H1 (cell line): ENCODE measurements at regions not wholly inside any gene's neighbourhood (a gene's known extent, or its start where the extent isn't known, plus 50 kb on each side); places are given as distances from the start of the nearest gene placed in this dataset.

Experiments
- CTCF ChIA-PET: fragments of 300-600 bp; sonication (Branson Sonifier 250); formaldehyde crosslinking; loops from one replicate; lab custom pipeline; 2021; ENCODE audit not compliant: partially characterized antibody; lab: Charles Lee
- POLR2A ChIA-PET: fragments of 300-600 bp; sonication (Branson Sonifier 250); formaldehyde crosslinking; loops from one replicate; lab custom pipeline; 2021; ENCODE audit warnings: inconsistent platforms; ENCODE audit not compliant: partially characterized antibody; lab: Charles Lee
- DNase-seq, 2 experiments: peaks; one replicate each; pipeline versions ENCODE4 v3.0.0 to v3.0.0-alpha.2; 2010 to 2022; ENCODE audit warnings: low spot score in 2 of 2, low read depth in 1 of 2, mixed read lengths in 1 of 2
- FAIRE-seq: peaks from 2 replicates; lab custom pipeline; 2011; peaks lifted over from hg19 to GRCh38; lab: Jason Lieb, UNC
- H2AFZ ChIP-seq: 2 replicates; pipeline ENCODE4 v1.8.1; 2012; ENCODE audit warnings: low read length, inconsistent platforms
- H2AK5ac ChIP-seq: 2 replicates; pipeline ENCODE4 v1.6.1; 2013; ENCODE audit warnings: low read depth, low read length
- H2BK120ac ChIP-seq: replicated peaks from 2 replicates; pipeline ENCODE3; 2013; ENCODE audit warnings: low read depth, low read length, inconsistent platforms
- H2BK12ac ChIP-seq: 2 replicates; pipeline ENCODE4 v1.6.1; 2013; ENCODE audit warnings: low read depth, low read length
- H2BK15ac ChIP-seq: 2 replicates; pipeline ENCODE4 v1.6.1; 2013; ENCODE audit warnings: low read length
- H2BK20ac ChIP-seq: 2 replicates; pipeline ENCODE4 v1.6.1; 2013; ENCODE audit warnings: low read length
- H2BK5ac ChIP-seq: 2 replicates; pipeline ENCODE4 v1.6.1; 2013; ENCODE audit warnings: low read depth, low read length
- H3K14ac ChIP-seq: 2 replicates; pipeline ENCODE4 v1.6.1; 2013; ENCODE audit warnings: inconsistent platforms; ENCODE audit not compliant: insufficient read length
- H3K18ac ChIP-seq: 2 replicates; pipeline ENCODE4 v1.6.1; 2013; ENCODE audit warnings: low read length; ENCODE audit errors: extremely low read depth
- H3K23ac ChIP-seq: 2 replicates; pipeline ENCODE4 v1.6.1; 2013; ENCODE audit warnings: inconsistent platforms; ENCODE audit not compliant: insufficient read length
- H3K23me2 ChIP-seq: 2 replicates; pipeline ENCODE4 v1.6.1; 2013; ENCODE audit warnings: low read depth, low read length
- H3K27ac ChIP-seq: 2 replicates; pipeline ENCODE4 v1.6.1; 2011; ENCODE audit warnings: low read depth, low read length, inconsistent platforms
- H3K27me3 ChIP-seq, 4 experiments: replicated peaks in 1 of 4; 1 replicate in 1 of 4; 2 replicates in 3 of 4; pipeline versions ENCODE4 v1.6.1 to v1.8.1; 2011 to 2013; ENCODE audit warnings: low read length in 3 of 4, mild to moderate bottlenecking in 3 of 4, inconsistent platforms in 2 of 4, mixed read lengths in 2 of 4, moderate library complexity in 1 of 4; ENCODE audit not compliant: control insufficient read depth in 3 of 4, insufficient read depth in 3 of 4; ENCODE audit errors: extremely low read depth in 1 of 4
- H3K36me3 ChIP-seq, 4 experiments: 2 replicates each; pipeline versions ENCODE4 v1.6.1 to v1.8.1; 2011 to 2013; ENCODE audit warnings: mild to moderate bottlenecking in 4 of 4, low read length in 3 of 4, moderate library complexity in 2 of 4, control low read depth in 1 of 4, inconsistent platforms in 1 of 4; ENCODE audit not compliant: insufficient read depth in 4 of 4, control insufficient read depth in 2 of 4
- H3K4ac ChIP-seq: replicated peaks from 2 replicates; pipeline ENCODE3; 2013; ENCODE audit warnings: low read length, low read depth, mixed read lengths, inconsistent platforms; ENCODE audit not compliant: insufficient read length
- H3K4me1 ChIP-seq, 4 experiments: replicated peaks in 1 of 4; 1 replicate in 1 of 4; 2 replicates in 3 of 4; pipeline versions ENCODE4 v1.6.1 to v1.8.1; 2011 to 2013; ENCODE audit warnings: low read length in 3 of 4, inconsistent platforms in 2 of 4, mixed read lengths in 1 of 4; ENCODE audit not compliant: insufficient read depth in 4 of 4, control insufficient read depth in 3 of 4
- H3K4me2 ChIP-seq, 2 experiments: 2 replicates each; pipeline versions ENCODE4 v1.6.1 to v1.8.1; 2011 to 2013; ENCODE audit warnings: low read depth in 2 of 2, low read length in 2 of 2, control low read depth in 1 of 2, inconsistent platforms in 1 of 2, mild to moderate bottlenecking in 1 of 2; ENCODE audit not compliant: insufficient read depth in 1 of 2
- H3K4me3 ChIP-seq, 4 experiments: fragments of 200-600, 300-600 bp in 1 of 4; sonication (generic), shearing (Covaris generic), sonication (Bioruptor Twin) in 1 of 4; 2 replicates each; pipeline versions ENCODE4 v1.5.1 to v1.8.1; 2011 to 2016; ENCODE audit warnings: low read length in 4 of 4, low read depth in 3 of 4, control low read depth in 2 of 4, inconsistent platforms in 2 of 4, mild to moderate bottlenecking in 2 of 4, mixed read lengths in 1 of 4, moderate library complexity in 1 of 4; ENCODE audit not compliant: insufficient read depth in 2 of 4; ENCODE audit errors: extremely low read depth in 1 of 4
- H3K56ac ChIP-seq: replicated peaks from 2 replicates; pipeline ENCODE3; 2013; ENCODE audit warnings: low read depth, mild to moderate bottlenecking, mixed read lengths, low read length, inconsistent platforms; ENCODE audit not compliant: insufficient read length
- H3K79me1 ChIP-seq: 2 replicates; pipeline ENCODE4 v1.6.1; 2013; ENCODE audit warnings: low read depth, low read length, control low read depth
- H3K79me2 ChIP-seq, 2 experiments: 2 replicates each; pipeline versions ENCODE4 v1.6.1 to v1.8.1; 2012 to 2013; ENCODE audit warnings: low read length in 2 of 2, mild to moderate bottlenecking in 2 of 2, inconsistent platforms in 1 of 2; ENCODE audit not compliant: insufficient read depth in 2 of 2, control insufficient read depth in 1 of 2
- H3K9ac ChIP-seq, 4 experiments: replicated peaks in 1 of 4; 1 replicate in 1 of 4; 2 replicates in 3 of 4; pipeline versions ENCODE4 v1.6.1 to v1.8.1; 2011 to 2013; ENCODE audit warnings: low read depth in 3 of 4, low read length in 3 of 4, control low read depth in 2 of 4, mild to moderate bottlenecking in 2 of 4, moderate library complexity in 2 of 4, inconsistent platforms in 1 of 4; ENCODE audit errors: extremely low read depth in 1 of 4
- H3K9me3 ChIP-seq, 2 experiments: 2 replicates each; pipeline versions ENCODE4 v1.6.1 to v1.8.1; 2012 to 2013; ENCODE audit warnings: mild to moderate bottlenecking in 2 of 2, moderate library complexity in 2 of 2, control low read depth in 1 of 2, inconsistent platforms in 1 of 2, low read depth in 1 of 2, low read length in 1 of 2, mixed read lengths in 1 of 2; ENCODE audit not compliant: insufficient read depth in 2 of 2
- H4K20me1 ChIP-seq, 2 experiments: replicated peaks in 1 of 2; 2 replicates each; pipeline versions ENCODE3 to v1.8.1; 2011 to 2013; ENCODE audit warnings: inconsistent platforms in 2 of 2, low read length in 2 of 2, mild to moderate bottlenecking in 1 of 2; ENCODE audit not compliant: insufficient read depth in 2 of 2, control insufficient read depth in 1 of 2
- H4K5ac ChIP-seq: 2 replicates; pipeline ENCODE4 v1.6.1; 2013; ENCODE audit warnings: low read length, low read depth, mixed read lengths, inconsistent platforms; ENCODE audit not compliant: insufficient read length
- H4K8ac ChIP-seq: 2 replicates; pipeline ENCODE4 v1.8.0; 2013; ENCODE audit warnings: mild to moderate bottlenecking, moderate library complexity, low read length, inconsistent platforms; ENCODE audit not compliant: insufficient read depth; ENCODE audit errors: extremely low read depth
- H4K91ac ChIP-seq: replicated peaks from 2 replicates; pipeline ENCODE3; 2013; ENCODE audit warnings: low read length, mixed read lengths, inconsistent platforms; ENCODE audit not compliant: insufficient read length
- ASH2L ChIP-seq: fragments of 200-600, 300-600 bp; sonication (generic); IDR thresholded peaks from one replicate; pipeline ENCODE4 v1.7.1; 2017; ENCODE audit warnings: low read length
- CBX8 ChIP-seq: fragments of 300-800, 300-1000 bp; sonication (generic); IDR thresholded peaks from 2 replicates; pipeline ENCODE4 v1.7.1; 2016; ENCODE audit warnings: low read depth, low read length, borderline replicate concordance
- EGR1 ChIP-seq: IDR thresholded peaks from 2 replicates; pipeline ENCODE4 v1.6.1; 2011; ENCODE audit warnings: low read depth, low read length, borderline replicate concordance
- EZH2 ChIP-seq: fragments of 200-600 bp; sonication (generic); IDR thresholded peaks from 2 replicates; pipeline ENCODE4 v1.7.1; 2012; ENCODE audit warnings: low read depth, mild to moderate bottlenecking, moderate library complexity, low read length, inconsistent platforms; ENCODE audit not compliant: severe bottlenecking
- JUND ChIP-seq: IDR thresholded peaks from 2 replicates; pipeline ENCODE4 v1.6.1; 2011; ENCODE audit warnings: mild to moderate bottlenecking, improper control_type of control experiment, low read length
- PHF8 ChIP-seq: fragments of 200-600 bp; sonication (generic); conservative IDR thresholded peaks from 2 replicates; pipeline ENCODE4 v1.7.1; 2012; ENCODE audit warnings: low read depth, mild to moderate bottlenecking, inconsistent platforms, low read length, moderate library complexity
- POLR2AphosphoS5 ChIP-seq: IDR thresholded peaks from 2 replicates; pipeline ENCODE4 v1.6.1; 2011; ENCODE audit warnings: low read depth, low read length
- RXRA ChIP-seq: IDR thresholded peaks from 2 replicates; pipeline ENCODE4 v1.6.1; 2011; ENCODE audit warnings: low read depth, mild to moderate bottlenecking, low read length, moderate library complexity; ENCODE audit not compliant: insufficient read depth
- SP4 ChIP-seq: IDR thresholded peaks from 2 replicates; pipeline ENCODE4 v1.6.1; 2012; ENCODE audit warnings: low read length, inconsistent platforms
- SUZ12 ChIP-seq: fragments of 200-600 bp; sonication (generic); IDR thresholded peaks from 2 replicates; pipeline ENCODE4 v1.6.1; 2012; ENCODE audit warnings: mild to moderate bottlenecking, inconsistent platforms, low read length, moderate library complexity, mixed read lengths
- TBP ChIP-seq: IDR thresholded peaks from 2 replicates; pipeline ENCODE4 v1.6.1; 2011; ENCODE audit warnings: low read depth, low read length, improper control_type of control experiment
- TCF12 ChIP-seq: IDR thresholded peaks from 2 replicates; pipeline ENCODE4 v1.6.1; 2011; ENCODE audit warnings: low read depth, mild to moderate bottlenecking, low read length
- TEAD4 ChIP-seq: IDR thresholded peaks from 2 replicates; pipeline ENCODE4 v1.6.1; 2012; ENCODE audit warnings: low read depth, low read length, inconsistent platforms, mixed read lengths
- WGBS, 2 experiments: shearing (Covaris generic) in 1 of 2; methylation state at CpG; one replicate each; pipeline versions ENCODE4 v1.1.6 to v1.1.7; 2013 to 2015; ENCODE audit warnings: low lambda C conversion rate in 2 of 2, mixed read lengths in 2 of 2, inconsistent platforms in 1 of 2, low coverage in 1 of 2, missing lambda C conversion rate in 1 of 2; ENCODE audit not compliant: insufficient replicate concordance in 2 of 2, insufficient coverage in 1 of 2, insufficient read length in 1 of 2; ENCODE audit errors: extremely low coverage in 1 of 2, missing lambda C conversion rate in 1 of 2; 5-methylcytosine and 5-hydroxymethylcytosine counted together
- TF ChIP-seq, protein P1 (sequence below): IDR thresholded peaks from 2 replicates; pipeline ENCODE4 v1.6.1; 2011; ENCODE audit warnings: low read depth, mild to moderate bottlenecking, low read length; ENCODE audit not compliant: insufficient read depth

DNA sequence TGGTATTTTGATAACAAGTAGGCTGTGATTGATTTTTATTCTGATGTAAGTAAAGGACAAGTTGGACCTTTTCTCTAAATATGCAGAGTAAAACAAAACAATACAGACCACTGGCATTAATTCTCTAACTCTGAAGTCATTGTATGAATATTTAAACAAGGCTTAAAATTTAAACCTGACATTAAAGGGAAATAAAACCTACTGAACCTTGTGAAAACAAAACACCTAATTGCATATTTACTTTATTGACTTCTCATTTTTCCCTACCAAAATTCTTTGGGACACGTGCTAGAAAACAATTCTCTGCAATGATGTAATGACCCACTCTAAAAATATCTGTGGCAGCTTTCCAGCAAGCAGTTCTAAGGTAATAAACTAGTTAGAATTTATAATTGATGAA is 369.7 kb upstream of the TRAM1L1 start:
- no peaks in the 10 kb centered on the region for H3K27me3 ChIP-seq
- no peak overlapping the region for H3K56ac ChIP-seq
- WGBS, 2 experiments = 94% methylated on average over 1 of the region's 1 CpG; no CpG with 5 or more reads in 1 of the 2 experiments
- H2AK5ac ChIP-seq = no peak overlapping the region
- H4K91ac ChIP-seq = no peak overlapping the region
- no peaks in the 10 kb centered on the region for H3K79me1 ChIP-seq
- ChIA-PET POLR2A (no interaction called here), CTCF (no interaction called here)
- H3K23ac ChIP-seq = no peak overlapping the region
- H3K4me3 ChIP-seq = no peak overlapping the region
- no peak overlapping the region for H3K14ac ChIP-seq
- no peak overlapping the region for H3K4ac ChIP-seq
- no peak overlapping the region for H2BK5ac ChIP-seq
- H4K20me1 ChIP-seq = no peaks in the 10 kb centered on the region
- H2BK12ac ChIP-seq = no peak overlapping the region
- H3K36me3 ChIP-seq = no peaks in the 10 kb centered on the region
- DNase-seq = no peak
- H3K9me3 ChIP-seq = no peaks in the 10 kb centered on the region
- FAIRE-seq = no peak
- no peak overlapping the region for H3K27ac ChIP-seq
- no peaks in the 10 kb centered on the region for H3K23me2 ChIP-seq
- H3K4me2 ChIP-seq = no peak overlapping the region
- H3K18ac ChIP-seq = no peak overlapping the region
- H3K79me2 ChIP-seq = no peaks in the 10 kb centered on the region
- no peak overlapping the region for H2BK120ac ChIP-seq
- no peak overlapping the region for H2AFZ ChIP-seq
- no peak overlapping the region for H2BK15ac ChIP-seq
- no peak overlapping the region for H3K9ac ChIP-seq
- no peaks in the 10 kb centered on the region for H3K4me1 ChIP-seq
- no peak overlapping the region for H4K8ac ChIP-seq
- no peak overlapping the region for H4K5ac ChIP-seq
- no peak overlapping the region for H2BK20ac ChIP-seq
- no peak for TF ChIP-seq ASH2L
- no peak for TF ChIP-seq RXRA
- no peak for TF ChIP-seq EZH2
- no peak for TF ChIP-seq SUZ12
- no peak for TF ChIP-seq CBX8
- TF ChIP-seq, protein P1, sequence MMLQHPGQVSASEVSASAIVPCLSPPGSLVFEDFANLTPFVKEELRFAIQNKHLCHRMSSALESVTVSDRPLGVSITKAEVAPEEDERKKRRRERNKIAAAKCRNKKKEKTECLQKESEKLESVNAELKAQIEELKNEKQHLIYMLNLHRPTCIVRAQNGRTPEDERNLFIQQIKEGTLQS = no peak
- TF ChIP-seq POLR2AphosphoS5 = no peak
- TF ChIP-seq PHF8 = no peak
- no peak for TF ChIP-seq TCF12
- no peak for TF ChIP-seq SP4
- TF ChIP-seq TBP = no peak
- TF ChIP-seq EGR1 = no peak
- TF ChIP-seq TEAD4 = no peak
- TF ChIP-seq JUND = no peak
